Ascending aorta (tissue), 2 donors: ENCODE measurements at regions not wholly inside any gene's neighbourhood (a gene's known extent, or its start where the extent isn't known, plus 50 kb on each side); places are given as distances from the start of the nearest gene placed in this dataset.
"Not testable (repeated sequence)": the region's sequence is repeated elsewhere in the genome, so short reads cannot be mapped to it uniquely, and the experiment has no call there.

ENCODE experiments used
- DNase-seq, 2 donors: peaks; one replicate each; pipeline ENCODE4 v3.0.0-alpha.2; 2019; ENCODE audit warnings: low spot score in 2 of 2
- H3K27ac ChIP-seq, 2 donors: fragments of 200-600 bp; sonication (generic); one replicate each; pipeline ENCODE4 v1.5.1; 2016 to 2017; ENCODE audit warnings: mild to moderate bottlenecking in 1 of 2
- H3K27me3 ChIP-seq: fragments of 200-600 bp; sonication (generic); one replicate; pipeline ENCODE4 v1.5.1; 2017
- H3K36me3 ChIP-seq, 2 donors: fragments of 200-600 bp; sonication (generic); one replicate each; pipeline ENCODE4 v1.5.1; 2016
- H3K4me1 ChIP-seq, 2 donors: fragments of 200-600 bp; sonication (generic); one replicate each; pipeline ENCODE4 v1.5.1; 2016 to 2017; ENCODE audit warnings: mild to moderate bottlenecking in 1 of 2
- H3K4me3 ChIP-seq, 2 donors: fragments of 200-600 bp; sonication (generic); one replicate each; pipeline ENCODE4 v1.5.1; 2016 to 2017; ENCODE audit warnings: mild to moderate bottlenecking in 1 of 2
- H3K9me3 ChIP-seq, 2 donors: fragments of 200-600 bp; sonication (generic); one replicate each; pipeline ENCODE4 v1.5.1; 2016
- CTCF ChIP-seq, 3 experiments: fragments of 200-600 bp in 2 of 3; fragments of 450-650 bp in 1 of 3; sonication (generic) in 2 of 3; IDR thresholded peaks; one replicate each; pipeline ENCODE4 v1.5.1; 2016 to 2019; ENCODE audit warnings: antibody characterized with exemption in 3 of 3, mild to moderate bottlenecking in 1 of 3, moderate library complexity in 1 of 3
- intact Hi-C: fragments of 100-400 bp; cut with DNase I; formaldehyde crosslinking; loops from one replicate; pipeline ENCODE4 v1.15.1; 2023

GRCh38 chr3:72515281-72515680 lies 333.0 kb downstream of the SHQ1 start:
- Histone ChIP-seq H3K36me3 (no peaks in the 10 kb centered on the region), H3K9me3 (no peaks in the 10 kb centered on the region), H3K27me3 (no peaks in the 10 kb centered on the region), H3K4me3 (no peak overlapping the region), H3K27ac (no peak overlapping the region), H3K4me1 (no peaks in the 10 kb centered on the region)
- TF ChIP-seq CTCF (IDR thresholded peaks at IDR 0.05): no peak
- no peak for DNase-seq
- intact Hi-C loops: no loop called here

GRCh38 chr3:72510247-72510646 lies 338.0 kb downstream of the SHQ1 start:
- intact Hi-C loops: no loop called here
- TF ChIP-seq CTCF (IDR thresholded peaks at IDR 0.05): no peak
- Histone ChIP-seq H3K36me3 (no peaks in the 10 kb centered on the region), H3K9me3 (no peaks in the 10 kb centered on the region), H3K27ac (no peak overlapping the region), H3K4me1 (no peaks in the 10 kb centered on the region), H3K27me3 (no peaks in the 10 kb centered on the region), H3K4me3 (no peak overlapping the region)
- no peak for DNase-seq

GRCh38 chr3:72505539-72506405 lies 342.5 kb downstream of the SHQ1 start:
- H3K4me1 ChIP-seq: no peaks in the 10 kb centered on the region
- H3K27ac ChIP-seq: no peak overlapping the region
- no peak overlapping the region for H3K4me3 ChIP-seq
- no peaks in the 10 kb centered on the region for H3K27me3 ChIP-seq
- DNase-seq: no peak
- no peak for TF ChIP-seq CTCF (IDR thresholded peaks at IDR 0.05)
- no peaks in the 10 kb centered on the region for H3K36me3 ChIP-seq
- no peaks in the 10 kb centered on the region for H3K9me3 ChIP-seq
- intact Hi-C loops: no loop called here

GRCh38 chr3:72497501-72497900 lies 350.7 kb downstream of the SHQ1 start:
- H3K27ac ChIP-seq, H3K9me3 ChIP-seq, H3K36me3 ChIP-seq, intact Hi-C loops, H3K27me3 ChIP-seq, DNase-seq, H3K4me1 ChIP-seq, H3K4me3 ChIP-seq: not testable (repeated sequence)

- intact Hi-C loops: no loop called here
- no peak for DNase-seq
- Histone ChIP-seq H3K36me3 (no peaks in the 10 kb centered on the region), H3K9me3 (peaks cover 0 to 9% of the 10 kb centered on the region in 2 donors), H3K4me1 (no peaks in the 10 kb centered on the region), H3K4me3 (no peak overlapping the region), H3K27me3 (no peaks in the 10 kb centered on the region), H3K27ac (no peak overlapping the region)
- TF ChIP-seq CTCF (IDR thresholded peaks at IDR 0.05): no peak
Observed at GRCh38 chr3:72496051-72496670, 352.1 kb downstream of the SHQ1 start.

- DNase-seq: no peak
- no peak overlapping the region for H3K27ac ChIP-seq
- H3K4me3 ChIP-seq: no peak overlapping the region
- no peaks in the 10 kb centered on the region for H3K36me3 ChIP-seq
- TF ChIP-seq CTCF (IDR thresholded peaks at IDR 0.05): no peak
- H3K9me3 ChIP-seq: peaks cover 0 to 9% of the 10 kb centered on the region in 2 donors
- H3K4me1 ChIP-seq: no peaks in the 10 kb centered on the region
- no peaks in the 10 kb centered on the region for H3K27me3 ChIP-seq
- intact Hi-C loops: no loop called here
Observed at GRCh38 chr3:72494626-72495025, 353.6 kb downstream of the SHQ1 start.
